AG20443 (cell line): ENCODE measurements at regions not wholly inside any gene's neighbourhood (a gene's known extent, or its start where the extent isn't known, plus 50 kb on each side); places are given as distances from the start of the nearest gene placed in this dataset.

ENCODE experiments used
- DNase-seq: peaks from one replicate; pipeline ENCODE4 v3.0.0; 2012; ENCODE audit warnings: low spot score, mixed read lengths

GRCh38 chr2:239516286-239516953 lies 115.6 kb upstream of the HDAC4 start:
- DNase-seq, result no peak

DNA sequence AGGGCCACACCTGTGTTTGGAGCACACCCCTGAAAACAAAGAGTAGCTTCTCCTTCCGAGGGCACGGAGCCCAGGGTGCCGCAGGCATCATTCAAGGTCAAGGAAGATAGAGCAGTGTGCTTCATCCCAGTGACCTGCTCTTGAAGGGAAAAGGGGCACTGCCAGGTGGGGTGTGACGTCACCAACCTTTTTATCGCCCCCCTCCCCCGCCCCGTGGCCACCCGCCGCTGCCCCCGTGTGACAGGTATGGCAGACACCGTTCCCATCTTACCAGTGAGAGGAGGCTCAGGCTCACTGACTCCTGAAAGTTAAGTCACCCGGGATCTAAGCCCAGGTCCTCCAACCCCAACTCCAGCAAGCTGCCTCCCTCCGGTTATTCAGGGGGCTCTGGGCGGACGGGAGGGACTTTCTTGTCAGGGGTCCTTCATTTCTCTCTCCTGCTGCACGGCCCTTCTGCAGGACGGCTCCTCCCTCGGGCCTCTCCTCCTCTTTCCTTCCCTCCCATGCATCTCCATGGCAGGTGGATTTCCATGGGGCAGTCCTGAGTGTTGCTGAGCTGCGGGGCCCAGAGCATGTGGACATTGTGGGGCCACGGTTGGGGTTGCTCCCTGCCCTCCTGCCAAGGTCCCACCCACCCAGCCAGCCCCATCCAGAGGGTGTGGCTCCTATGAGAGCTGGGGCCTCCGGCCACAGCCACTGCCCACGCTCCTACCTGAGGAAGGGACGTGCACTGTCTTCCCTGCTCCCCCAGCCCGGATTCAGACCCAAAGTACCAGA lies 114.1 kb upstream of the HDAC4 start:
- no peak for DNase-seq

DNA sequence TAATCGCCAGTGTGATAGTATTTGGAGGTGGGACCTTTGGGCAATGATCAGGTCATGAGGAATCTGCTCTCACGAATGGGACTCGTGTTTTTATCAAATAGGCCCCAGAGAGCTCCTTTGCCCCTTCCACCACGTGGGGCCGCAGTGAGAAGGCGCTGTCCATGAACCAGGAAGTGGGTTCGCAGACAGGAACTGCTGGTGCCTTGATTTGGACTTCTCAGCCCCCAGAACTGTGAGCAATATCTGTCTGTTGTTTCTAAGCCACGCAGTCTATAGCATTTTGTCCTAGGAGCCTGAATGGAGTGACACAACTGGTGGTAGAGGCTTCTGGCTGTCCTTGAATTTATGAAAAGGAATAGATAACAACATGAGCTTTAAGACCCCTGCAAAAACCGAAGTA lies 111.2 kb upstream of the HDAC4 start:
- DNase-seq, result no peak

GRCh38 chr2:239509373-239510143 lies 108.7 kb upstream of the HDAC4 start:
- no peak for DNase-seq

DNA sequence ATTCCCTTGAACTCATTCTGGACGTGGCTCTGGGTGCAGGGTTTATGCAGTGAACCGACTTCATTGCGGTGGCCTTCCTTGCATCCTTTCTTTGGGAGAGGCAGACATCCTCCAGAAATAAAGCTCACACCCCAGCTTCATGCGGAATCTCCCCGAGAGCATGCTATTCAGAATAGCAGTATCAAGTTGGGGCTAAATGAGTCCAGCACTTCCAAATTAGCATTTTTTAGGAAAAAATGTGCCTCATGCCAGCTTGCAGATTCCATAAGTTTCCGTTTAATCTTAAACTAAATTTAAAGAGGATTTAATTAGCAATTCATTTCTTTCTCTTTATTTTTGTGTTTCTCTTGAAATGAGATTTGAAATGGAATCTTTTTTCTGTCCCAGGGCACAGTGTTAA lies 107.4 kb upstream of the HDAC4 start:
- DNase-seq, result no peak

GRCh38 chr2:239507576-239508258 lies 106.9 kb upstream of the HDAC4 start:
- no peak for DNase-seq

- no peak for DNase-seq
These were observed 106.1 kb upstream of the HDAC4 start for GRCh38 chr2:239506961-239507360.

DNA sequence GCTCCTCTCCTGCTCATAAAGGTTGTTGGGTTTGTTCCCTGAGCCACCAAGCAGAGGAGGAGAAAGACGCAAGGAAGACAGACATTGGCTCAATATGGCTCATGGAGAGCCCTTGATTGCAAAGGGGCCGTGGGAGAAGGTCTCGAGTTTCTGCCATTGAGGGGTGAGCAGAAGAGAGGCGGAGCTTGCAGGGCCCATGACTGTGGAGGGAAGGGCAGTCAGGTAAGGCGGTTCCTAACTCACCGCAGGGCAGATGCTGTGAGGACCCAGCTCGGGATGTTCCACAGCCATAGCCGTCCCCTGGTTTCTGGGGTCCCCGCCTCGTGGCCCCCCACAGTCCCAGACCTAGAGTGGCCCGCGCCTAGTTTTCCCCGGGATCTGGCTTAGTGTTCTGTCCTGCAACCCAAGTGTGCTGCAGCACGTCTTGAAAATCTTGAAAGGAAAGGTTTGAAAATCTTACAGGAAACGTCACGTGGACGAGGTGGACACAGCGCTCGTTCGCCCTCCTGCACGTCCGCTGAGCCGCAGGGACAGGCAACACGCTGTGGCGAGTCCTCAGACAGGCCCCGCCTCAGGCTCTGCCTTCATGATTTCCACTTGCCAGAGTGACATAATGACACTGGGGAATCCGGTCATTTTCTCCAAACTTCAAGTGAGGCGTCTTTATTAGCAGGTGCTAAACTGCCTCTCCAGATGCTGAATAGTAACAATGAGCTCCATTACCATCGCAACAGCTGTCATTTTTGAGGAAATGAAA lies 105.5 kb upstream of the HDAC4 start:
- no peak for DNase-seq

DNA sequence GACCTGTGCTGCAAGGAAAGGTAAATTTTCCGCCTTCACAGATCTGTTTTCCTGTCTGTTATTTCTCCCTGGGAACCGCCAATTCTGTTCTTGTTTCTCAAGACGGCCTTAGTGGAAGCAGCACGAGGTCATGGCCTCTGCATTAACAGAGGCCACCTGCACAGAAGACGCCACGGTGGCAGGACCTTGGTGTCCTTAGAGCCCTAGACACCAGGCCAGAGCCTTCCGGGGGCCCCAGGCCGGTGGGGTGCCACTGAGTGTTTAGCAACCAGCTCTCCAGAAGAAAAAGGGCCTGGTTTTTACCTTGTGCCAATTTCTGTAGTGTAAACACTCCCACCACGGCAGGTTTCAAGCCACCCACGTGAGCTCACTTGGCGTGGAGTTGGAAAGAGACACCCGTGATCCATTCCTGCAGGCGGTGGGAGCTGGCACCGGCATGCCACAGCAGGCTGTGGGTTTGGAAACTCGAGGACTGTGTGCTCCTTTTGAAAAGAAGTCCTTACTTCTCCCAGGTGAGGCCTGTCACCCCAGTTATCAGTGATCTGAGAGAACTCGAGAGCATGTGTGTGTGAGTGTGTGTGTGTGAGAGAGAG lies 103.9 kb upstream of the HDAC4 start:
- DNase-seq, result no peak

- DNase-seq, result no peak
These were observed 101.8 kb upstream of the HDAC4 start for GRCh38 chr2:239502430-239503186.

- no peak for DNase-seq
These were observed 100.0 kb upstream of the HDAC4 start for GRCh38 chr2:239500574-239501550.

DNA sequence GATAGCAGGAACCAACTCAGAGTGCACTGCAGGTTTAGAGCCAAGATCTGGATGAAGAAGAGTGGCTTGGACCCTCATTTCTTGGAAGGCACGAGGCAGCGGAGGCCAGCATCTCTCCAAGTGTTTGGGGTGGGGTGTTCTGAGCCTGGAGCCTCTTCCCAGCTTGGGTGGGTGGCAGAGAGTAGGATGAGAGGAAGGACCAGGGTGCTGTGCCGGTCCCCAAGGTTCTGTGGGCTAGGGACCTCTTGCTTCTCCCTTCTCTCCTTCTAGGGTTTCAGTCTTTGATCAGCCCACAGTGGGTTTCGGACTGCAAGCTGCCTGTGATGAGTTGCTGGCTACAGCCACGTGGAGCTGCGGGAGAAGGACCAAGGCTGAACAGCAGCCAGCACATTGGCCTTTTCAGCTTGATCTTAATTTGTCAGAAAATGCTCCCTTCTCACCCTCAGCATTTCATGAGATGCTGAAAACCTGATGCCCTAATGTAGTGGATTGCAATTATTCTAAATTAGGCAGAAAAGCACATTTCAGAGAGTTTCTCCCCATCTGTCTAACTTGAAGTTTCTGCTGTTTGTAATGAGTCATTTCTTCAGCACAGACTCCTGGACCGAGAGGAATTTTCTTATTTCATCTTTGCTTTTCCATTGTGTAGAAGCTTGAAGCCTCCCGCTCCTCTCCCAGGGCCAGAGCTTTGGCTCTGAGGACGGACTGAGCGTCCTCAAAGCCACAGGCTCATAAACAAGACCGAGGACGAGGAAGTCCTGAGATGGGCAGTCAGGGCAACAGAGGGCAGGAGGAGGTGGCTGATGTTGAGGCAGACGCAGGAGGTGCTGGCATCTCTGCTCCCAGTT lies 99.1 kb upstream of the HDAC4 start:
- DNase-seq, result peak; percentile 67

DNA sequence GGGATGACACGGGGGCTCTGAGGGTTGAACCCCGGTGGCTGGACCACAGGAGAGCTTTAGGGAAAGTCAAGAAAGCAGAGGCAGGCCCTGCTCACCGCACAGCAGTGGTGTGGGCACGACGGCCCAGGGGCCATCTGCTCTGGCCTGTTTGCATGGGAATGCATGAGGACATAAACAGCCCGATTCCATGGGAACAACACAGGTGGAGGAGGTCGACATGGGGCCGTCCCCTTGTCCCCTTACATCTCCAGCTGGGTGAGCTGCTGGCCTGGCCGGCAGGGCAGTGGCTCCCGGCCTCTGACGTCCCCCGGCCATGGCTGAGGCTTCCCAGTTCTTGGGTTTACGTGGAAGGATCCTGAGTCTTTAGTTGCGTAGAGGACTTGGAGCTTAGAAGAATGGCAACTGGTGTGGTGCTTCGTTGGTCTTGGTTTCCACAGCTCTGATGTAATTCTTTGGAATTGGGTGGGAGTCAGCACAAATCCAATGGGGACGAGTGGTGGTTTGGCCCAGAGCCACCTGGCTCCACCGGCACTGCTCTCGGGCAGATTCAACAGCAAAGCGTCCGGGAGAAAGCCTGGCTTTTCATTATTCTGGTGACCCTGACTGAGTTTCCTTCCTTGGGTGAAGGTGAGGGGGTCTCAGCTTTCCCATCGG lies 98.3 kb upstream of the HDAC4 start:
- DNase-seq, result peak; percentile 70

DNA sequence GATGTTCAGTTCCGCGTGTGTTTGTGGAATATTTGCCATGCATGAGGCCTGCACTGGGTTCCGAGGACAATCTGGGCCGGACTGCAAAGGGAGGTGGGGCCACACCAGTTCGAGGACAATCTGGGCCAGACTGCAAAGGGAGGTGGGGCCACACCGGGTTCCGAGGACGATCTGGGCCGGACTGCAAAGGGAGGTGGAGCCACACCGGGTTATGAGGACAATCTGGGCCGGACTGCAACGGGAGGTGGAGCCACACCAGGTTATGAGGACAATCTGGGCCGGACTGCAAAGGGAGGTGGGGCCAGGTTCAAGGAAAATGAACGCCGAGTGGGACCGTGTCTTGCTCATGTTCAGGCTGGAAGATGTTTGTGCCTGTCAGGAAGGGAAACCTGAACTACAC lies 97.8 kb upstream of the HDAC4 start:
- DNase-seq, result no peak

DNA sequence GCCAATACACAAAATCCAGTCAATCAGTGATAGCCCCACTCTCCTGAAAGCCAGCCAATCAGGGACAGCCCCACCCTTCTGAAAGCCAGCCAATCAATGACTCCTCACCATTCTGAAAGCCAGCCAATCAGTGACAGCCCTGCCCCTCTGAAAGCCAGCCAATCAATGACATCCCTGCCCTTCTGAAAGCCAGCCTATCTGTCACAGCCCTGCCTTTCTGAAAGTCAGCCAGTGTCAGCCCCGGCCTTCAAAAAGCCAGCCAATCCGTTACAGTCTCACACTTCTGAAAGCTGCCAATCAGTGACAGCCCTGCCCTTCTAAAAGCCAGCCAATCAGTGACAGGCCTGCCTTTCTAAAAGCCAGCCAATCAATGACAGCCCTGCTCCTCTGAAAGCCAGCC lies 95.9 kb upstream of the HDAC4 start:
- DNase-seq, result no peak

GRCh38 chr2:239495791-239496233 lies 95.0 kb upstream of the HDAC4 start:
- no peak for DNase-seq

DNA sequence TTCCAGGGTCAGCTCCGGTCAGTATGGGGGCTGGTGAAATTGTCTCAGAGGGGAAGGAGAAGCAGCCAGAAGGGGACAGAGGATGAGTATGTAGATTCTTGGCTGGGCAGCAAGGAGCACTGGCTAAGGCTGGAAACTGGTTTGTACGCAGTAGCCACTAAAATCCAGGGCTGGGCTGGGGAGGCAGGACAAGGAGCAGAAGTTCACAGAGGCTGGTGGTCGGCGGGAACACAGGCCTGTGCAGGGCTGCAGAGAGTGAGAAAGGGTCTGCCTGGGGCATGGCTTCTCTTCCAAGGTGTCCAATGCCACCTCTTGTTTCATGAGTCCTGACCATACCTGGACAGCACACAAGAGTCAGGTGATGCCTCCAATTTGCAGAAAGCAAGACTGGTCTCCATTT lies 94.4 kb upstream of the HDAC4 start:
- DNase-seq, result no peak

DNA sequence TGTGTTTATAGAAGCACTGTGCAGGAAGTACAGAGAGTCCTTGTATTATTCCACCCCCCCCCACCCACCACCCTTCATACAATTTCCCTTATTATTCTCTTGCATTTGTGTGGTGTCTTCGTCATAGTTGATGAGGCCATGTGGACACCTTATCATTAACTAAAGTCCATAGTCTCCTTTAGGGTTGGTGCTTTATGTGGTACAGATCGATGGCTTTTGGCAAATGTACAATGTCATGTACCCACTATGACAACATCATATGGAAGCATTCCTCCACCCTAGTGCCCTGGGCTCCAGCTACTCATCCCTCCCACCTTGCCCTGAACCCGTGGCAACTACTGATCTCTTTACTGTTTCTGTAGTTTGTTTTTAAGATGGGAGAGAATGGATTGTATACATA lies 93.8 kb upstream of the HDAC4 start:
- no peak for DNase-seq
